ENCODE measurements at regions not wholly inside any gene's neighbourhood (a gene's known extent, or its start where the extent isn't known, plus 50 kb on each side); places are given as distances from the start of the nearest gene placed in this dataset.

- no peaks in the 10 kb centered on the region for H3K27me3 ChIP-seq (replicated peaks in 1 of 7)
- no peaks in the 10 kb centered on the region for H3K4me1 ChIP-seq
- DNase-seq: no peak
- H3K27ac ChIP-seq: no peak overlapping the region
- H3K9me3 ChIP-seq: peaks cover 0 to 9% (median 0%) of the 10 kb centered on the region in 8 donors
- H3K36me3 ChIP-seq: no peaks in the 10 kb centered on the region
- TF ChIP-seq POLR2A (IDR thresholded peaks at IDR 0.05) (no peak), POLR2AphosphoS5 (IDR thresholded peaks at IDR 0.05) (no peak), CTCF (IDR thresholded peaks at IDR 0.05 in 8 of 11, conservative IDR thresholded peaks at IDR 0.05 in 3 of 11) (no peak)
- WGBS, 5 donors: 72 to 92% (median 80%) methylated on average over 2 of the region's 2 CpGs
- H3K4me3 ChIP-seq: no peak overlapping the region
- intact Hi-C loops (cut with DNase I; ENCODE audit: low total_unique reads): no loop called here
Observed at GRCh38 chr20:12605751-12606150, 403.0 kb upstream of the SPTLC3 start.

- Histone ChIP-seq H3K27ac (no peak overlapping the region), H3K27me3 (replicated peaks in 1 of 7) (no peaks in the 10 kb centered on the region), H3K9me3 (peaks cover 0 to 23% (median 11%) of the 10 kb centered on the region in 8 donors), H3K4me3 (no peak overlapping the region), H3K4me1 (no peaks in the 10 kb centered on the region), H3K36me3 (no peaks in the 10 kb centered on the region)
- WGBS, 5 donors: 5 to 22% (median 11%) methylated on average over 1 of the region's 1 CpG
- intact Hi-C loops (cut with DNase I; ENCODE audit: low total_unique reads): no loop called here
- no peak for DNase-seq
- no peak for TF ChIP-seq CTCF (IDR thresholded peaks at IDR 0.05 in 8 of 11, conservative IDR thresholded peaks at IDR 0.05 in 3 of 11)
- TF ChIP-seq POLR2A (IDR thresholded peaks at IDR 0.05): no peak
- TF ChIP-seq POLR2AphosphoS5 (IDR thresholded peaks at IDR 0.05): no peak
Observed at GRCh38 chr20:12610871-12611270, 397.9 kb upstream of the SPTLC3 start.

GRCh38 chr20:12614764-12615163 lies 394.0 kb upstream of the SPTLC3 start:
- H3K27me3 ChIP-seq (replicated peaks in 1 of 7): no peaks in the 10 kb centered on the region
- H3K4me3 ChIP-seq: no peak overlapping the region
- peaks cover 0 to 46% (median 22%) of the 10 kb centered on the region in 8 donors for H3K9me3 ChIP-seq
- no peak overlapping the region for H3K27ac ChIP-seq
- WGBS, 5 donors: 80 to 91% (median 88%) methylated on average over 1 of the region's 1 CpG
- H3K4me1 ChIP-seq: no peaks in the 10 kb centered on the region
- H3K36me3 ChIP-seq: no peaks in the 10 kb centered on the region
- intact Hi-C loops (cut with DNase I; ENCODE audit: low total_unique reads): no loop called here
- no peak for DNase-seq
- TF ChIP-seq POLR2A (IDR thresholded peaks at IDR 0.05) (no peak), POLR2AphosphoS5 (IDR thresholded peaks at IDR 0.05) (no peak), CTCF (IDR thresholded peaks at IDR 0.05 in 8 of 11, conservative IDR thresholded peaks at IDR 0.05 in 3 of 11) (no peak)

GRCh38 chr20:12617076-12617475 lies 391.7 kb upstream of the SPTLC3 start:
- intact Hi-C loops (cut with DNase I; ENCODE audit: low total_unique reads): no loop called here
- no peak for TF ChIP-seq CTCF (IDR thresholded peaks at IDR 0.05 in 8 of 11, conservative IDR thresholded peaks at IDR 0.05 in 3 of 11)
- no peak for TF ChIP-seq POLR2AphosphoS5 (IDR thresholded peaks at IDR 0.05)
- no peak for TF ChIP-seq POLR2A (IDR thresholded peaks at IDR 0.05)
- Histone ChIP-seq H3K9me3 (peaks cover 0 to 48% (median 22%) of the 10 kb centered on the region in 8 donors), H3K4me1 (no peaks in the 10 kb centered on the region), H3K4me3 (no peak overlapping the region), H3K27ac (no peak overlapping the region), H3K36me3 (no peaks in the 10 kb centered on the region), H3K27me3 (replicated peaks in 1 of 7) (no peaks in the 10 kb centered on the region)
- DNase-seq: no peak
- WGBS, 5 donors: 65 to 90% (median 82%) methylated on average over 5 of the region's 5 CpGs
